KG1 (cell line): ENCODE measurements at regions not wholly inside any gene's neighbourhood (a gene's known extent, or its start where the extent isn't known, plus 50 kb on each side); places are given as distances from the start of the nearest gene placed in this dataset.

Experiments
- DNase-seq: peaks from one replicate; lab custom pipeline; 2025; lab: John Stamatoyannopoulos, UW

DNA sequence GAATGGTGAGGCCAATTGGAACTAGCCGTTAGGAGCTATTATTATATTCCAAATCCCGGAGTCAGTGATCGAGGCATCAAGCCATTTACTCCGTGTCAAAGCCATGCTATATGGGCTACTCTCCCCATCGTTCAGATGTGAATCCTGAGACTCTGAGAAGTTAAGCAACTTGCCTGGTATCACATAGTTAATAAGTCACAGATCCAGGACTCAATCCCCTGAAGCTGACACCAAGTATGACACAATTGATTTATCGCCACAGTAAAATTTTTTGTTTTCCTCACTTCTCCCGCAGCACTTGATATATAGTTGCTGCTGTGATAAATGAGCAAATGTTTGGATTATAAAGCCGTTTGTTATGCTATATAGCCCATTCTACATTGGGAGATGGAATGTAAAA, 50.8 kb upstream of the TSHZ2 start:
- DNase-seq = no peak

- no peak for DNase-seq
Measured at GRCh38 chr20:52918311-52918710, 53.8 kb upstream of the TSHZ2 start.

DNA sequence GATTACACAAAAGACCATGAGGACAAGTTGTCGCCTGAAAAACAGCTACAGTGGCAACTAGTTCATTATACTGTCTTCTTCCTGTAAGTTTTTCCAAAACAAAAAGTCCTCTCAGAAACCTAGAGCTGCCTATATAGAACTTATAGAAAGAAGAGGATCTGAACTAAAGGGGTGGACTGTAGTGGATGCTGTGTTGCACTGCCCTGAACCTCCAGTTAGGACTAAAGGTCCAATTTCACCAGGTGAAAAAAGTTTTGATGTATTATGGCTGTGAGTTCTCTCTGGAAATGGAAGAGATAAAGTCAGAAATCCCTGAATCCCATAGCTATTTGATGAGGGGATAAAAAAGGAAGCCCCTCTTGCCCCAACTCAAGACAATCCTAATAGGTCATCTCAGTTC, 56.6 kb upstream of the TSHZ2 start:
- no peak for DNase-seq

DNA sequence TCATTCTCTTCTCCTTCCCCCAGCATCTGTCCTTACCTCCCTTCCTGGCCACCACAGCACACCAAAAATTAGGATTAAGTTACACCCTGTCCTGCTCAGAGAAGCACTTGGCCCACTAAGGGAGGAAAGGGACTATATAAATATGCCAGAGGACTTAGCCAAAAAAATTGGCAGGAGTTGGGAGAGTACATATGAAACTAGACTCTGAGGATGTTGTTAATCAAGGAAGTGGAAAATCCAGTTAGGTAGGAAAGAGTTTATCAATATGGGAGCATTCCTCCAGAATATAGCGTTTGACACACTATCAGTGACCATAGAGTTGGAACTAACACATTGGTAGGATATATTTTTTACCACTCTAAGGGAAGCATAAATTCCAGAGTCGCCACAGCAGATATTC, 57.3 kb upstream of the TSHZ2 start:
- DNase-seq = no peak

GRCh38 chr20:52913650-52914387, 58.3 kb upstream of the TSHZ2 start:
- no peak for DNase-seq

DNA sequence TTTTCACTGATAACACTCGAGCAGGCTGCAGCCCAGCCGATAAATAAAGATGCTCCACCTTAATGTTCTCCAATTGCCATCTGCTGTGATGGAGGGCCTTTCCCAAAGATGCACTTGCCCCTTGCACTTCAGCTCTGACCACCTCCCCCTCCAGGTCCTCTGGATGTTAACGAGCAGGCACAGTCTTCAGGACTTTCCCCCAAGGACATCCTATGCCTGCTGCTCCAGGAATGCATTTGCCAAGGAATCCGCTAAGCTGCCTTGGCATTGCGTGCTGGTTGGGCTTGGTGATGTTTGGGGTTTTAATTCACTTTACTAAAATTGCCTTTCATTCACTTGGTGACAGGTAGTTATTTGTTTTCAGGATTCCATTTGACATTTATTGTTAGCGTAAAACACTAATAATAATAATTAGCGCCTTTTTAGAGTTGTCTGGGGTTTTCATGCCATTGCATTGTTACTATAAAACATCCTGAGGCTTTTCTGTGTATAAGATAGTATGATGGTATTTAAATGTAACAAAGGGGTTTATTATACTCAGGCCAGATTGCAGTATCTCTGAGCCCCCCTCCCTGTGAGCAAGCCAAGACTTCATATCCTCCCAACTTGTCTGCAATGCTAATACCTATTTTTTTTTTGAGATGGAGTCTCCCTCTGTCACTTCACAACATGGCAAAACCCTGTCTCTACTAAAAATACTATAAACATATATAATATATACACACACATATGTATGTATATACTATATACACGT, 66.7 kb upstream of the TSHZ2 start:
- no peak for DNase-seq

DNA sequence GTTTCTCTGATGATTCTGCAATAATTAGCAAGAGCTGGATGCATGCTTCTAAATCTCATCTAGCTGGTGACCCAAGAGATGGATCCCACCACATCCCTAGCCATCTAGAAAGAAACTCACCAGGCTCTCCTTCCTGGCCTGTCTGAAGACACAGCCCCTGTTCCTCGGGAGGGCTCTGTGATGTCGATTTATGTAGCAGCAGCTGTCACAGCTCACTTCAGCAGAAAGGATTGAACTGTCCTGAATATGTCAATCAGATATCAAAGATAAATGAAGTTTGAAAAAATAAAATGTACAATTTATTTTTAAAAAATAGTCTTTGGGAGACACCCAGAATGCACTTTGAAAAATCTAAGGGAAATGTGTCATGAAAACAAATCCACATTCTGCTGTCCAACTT, 67.3 kb upstream of the TSHZ2 start:
- no peak for DNase-seq

GRCh38 chr20:52899041-52899608, 73.0 kb upstream of the TSHZ2 start:
- no peak for DNase-seq

- no peak for DNase-seq
Measured at GRCh38 chr20:52896348-52896747, 75.8 kb upstream of the TSHZ2 start.

- DNase-seq = no peak
Measured at GRCh38 chr20:52895701-52896100, 76.5 kb upstream of the TSHZ2 start.

DNA sequence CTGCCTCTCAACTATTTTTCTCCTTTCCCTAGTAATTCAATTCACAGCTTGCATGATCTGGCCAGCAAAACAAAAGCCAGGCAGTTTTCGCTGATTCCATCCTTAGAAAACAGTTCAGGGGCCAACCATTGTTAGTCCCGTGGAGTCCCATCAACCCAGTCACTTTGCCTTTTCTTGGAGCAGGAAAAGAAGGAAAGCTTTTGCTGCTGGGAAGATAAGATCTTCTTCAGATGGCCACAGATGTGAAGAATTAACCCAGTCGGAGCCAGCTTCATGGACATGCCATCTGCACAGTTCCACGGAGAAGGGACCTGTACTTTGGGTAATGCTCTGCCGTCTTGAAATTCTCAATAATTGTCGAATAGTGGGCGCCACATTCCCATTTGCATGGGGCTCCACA, 76.9 kb upstream of the TSHZ2 start:
- no peak for DNase-seq

GRCh38 chr20:52893498-52893897, 78.7 kb upstream of the TSHZ2 start:
- DNase-seq = no peak

GRCh38 chr20:52892023-52892422, 80.1 kb upstream of the TSHZ2 start:
- no peak for DNase-seq

DNA sequence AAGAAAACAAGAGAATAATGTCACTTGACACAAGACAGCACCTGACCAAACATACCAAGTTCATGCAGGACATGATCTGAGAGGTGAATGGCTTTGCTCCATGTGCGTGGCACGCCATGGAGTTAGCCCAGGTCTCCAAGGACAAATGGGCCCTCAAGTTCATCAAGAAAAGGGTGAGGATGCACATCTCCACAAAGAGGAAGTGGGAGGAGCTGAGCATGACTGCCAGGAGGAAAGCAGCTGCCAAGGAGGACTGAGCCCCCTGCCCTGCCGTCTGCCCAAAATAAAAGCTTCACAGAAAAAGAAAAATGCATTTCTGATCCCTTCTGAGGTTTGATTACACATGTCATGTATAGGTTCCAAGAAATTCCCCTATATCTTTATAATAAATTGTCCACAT, 82.0 kb upstream of the TSHZ2 start:
- DNase-seq = no peak

GRCh38 chr20:52889225-52889624, 82.9 kb upstream of the TSHZ2 start:
- no peak for DNase-seq

- DNase-seq = no peak
Measured at GRCh38 chr20:52888096-52888495, 84.1 kb upstream of the TSHZ2 start.

DNA sequence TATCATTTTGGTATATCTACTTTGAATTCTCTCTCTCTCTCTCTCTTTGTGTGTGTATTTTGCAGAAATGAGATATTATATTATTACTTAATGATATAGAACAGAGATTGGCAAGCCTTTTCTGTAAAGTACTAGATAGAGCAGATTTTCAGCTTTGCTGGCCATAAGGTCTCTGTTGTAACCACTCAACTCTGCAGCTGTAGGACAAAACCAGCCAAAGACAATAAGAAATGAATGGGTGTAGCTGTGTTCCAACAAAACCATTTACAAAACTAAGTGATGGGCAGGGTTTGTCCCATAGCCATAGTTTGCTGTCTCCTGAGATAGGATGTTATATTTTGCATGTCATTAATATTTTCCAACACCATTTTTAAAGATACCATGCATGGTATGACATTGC, 91.2 kb upstream of the TSHZ2 start:
- DNase-seq = no peak

- DNase-seq = no peak
Measured at GRCh38 chr20:52880259-52880658, 91.9 kb upstream of the TSHZ2 start.

GRCh38 chr20:52874241-52874640, 97.9 kb upstream of the TSHZ2 start:
- no peak for DNase-seq

GRCh38 chr20:52869698-52870501, 102.3 kb upstream of the TSHZ2 start:
- DNase-seq = no peak

GRCh38 chr20:52869276-52869675, 102.9 kb upstream of the TSHZ2 start:
- DNase-seq = no peak

DNA sequence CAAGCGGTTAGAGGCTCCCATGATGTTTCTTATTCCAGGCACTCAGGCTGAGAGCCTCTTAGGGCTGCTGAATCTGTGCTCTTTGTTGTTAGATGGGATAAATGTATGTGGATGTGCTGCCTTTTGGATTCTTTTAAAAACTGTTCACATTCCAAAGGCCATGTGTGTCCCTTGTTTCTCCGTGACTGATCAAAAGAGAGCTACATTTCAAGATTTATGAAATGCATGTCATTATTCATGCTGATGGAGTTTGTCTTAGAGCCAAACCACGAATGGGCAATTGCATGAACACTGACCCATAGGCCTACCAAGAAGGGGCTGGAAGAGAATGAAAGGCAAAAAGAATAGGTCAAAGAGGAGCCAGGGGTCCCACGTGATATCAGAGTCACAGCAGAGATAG, 104.9 kb upstream of the TSHZ2 start:
- DNase-seq = no peak
